Renal cortex interstitium (tissue), 11 donors: ENCODE measurements at regions not wholly inside any gene's neighbourhood (a gene's known extent, or its start where the extent isn't known, plus 50 kb on each side); places are given as distances from the start of the nearest gene placed in this dataset.

Experiments
- DNase-seq, 11 donors: peaks; one replicate each; pipeline ENCODE4 v3.0.0-alpha.2; 2013; ENCODE audit warnings: low read depth in 9 of 11, low spot score in 4 of 11; ENCODE audit errors: extremely low read depth in 1 of 11

- no peak for DNase-seq
These were observed 192.5 kb downstream of the TECRL start for GRCh38 chr4:64216741-64217140.

GRCh38 chr4:64205376-64205775 lies 203.9 kb downstream of the TECRL start:
- DNase-seq = no peak

GRCh38 chr4:64200001-64200555 lies 209.2 kb downstream of the TECRL start:
- DNase-seq = no peak

- no peak for DNase-seq
These were observed 213.7 kb downstream of the TECRL start for GRCh38 chr4:64195582-64195981.

- no peak for DNase-seq
These were observed 216.4 kb downstream of the TECRL start for GRCh38 chr4:64192731-64193412.

- no peak for DNase-seq
These were observed 234.9 kb downstream of the TECRL start for GRCh38 chr4:64174247-64174882.

- no peak for DNase-seq
These were observed 242.9 kb downstream of the TECRL start for GRCh38 chr4:64166365-64166764.

GRCh38 chr4:64158648-64159326 lies 250.5 kb downstream of the TECRL start:
- DNase-seq = peak; percentile 18 to 57 (median 30)

GRCh38 chr4:64157397-64157796 lies 251.9 kb downstream of the TECRL start:
- no peak for DNase-seq

- no peak for DNase-seq
These were observed 253.0 kb downstream of the TECRL start for GRCh38 chr4:64156253-64156652.

GRCh38 chr4:64146030-64146429 lies 263.2 kb downstream of the TECRL start:
- DNase-seq = no peak

- DNase-seq = peak in 2 of 11 donors; percentile 9
These were observed 264.3 kb downstream of the TECRL start for GRCh38 chr4:64144994-64145393.

- no peak for DNase-seq
These were observed 278.3 kb downstream of the TECRL start for GRCh38 chr4:64130907-64131306.

GRCh38 chr4:64125354-64125753 lies 283.9 kb downstream of the TECRL start:
- no peak for DNase-seq

GRCh38 chr4:64121803-64122202 lies 287.4 kb downstream of the TECRL start:
- DNase-seq = no peak

- DNase-seq = no peak
These were observed 303.3 kb downstream of the TECRL start for GRCh38 chr4:64105903-64106302.

- no peak for DNase-seq
These were observed 313.9 kb downstream of the TECRL start for GRCh38 chr4:64095398-64095797.

GRCh38 chr4:64079316-64079715 lies 329.9 kb downstream of the TECRL start:
- DNase-seq = no peak

- DNase-seq = no peak
These were observed 341.2 kb downstream of the TECRL start for GRCh38 chr4:64068096-64068495.

GRCh38 chr4:64062991-64063390 lies 346.3 kb downstream of the TECRL start:
- DNase-seq = no peak
